Astrocyte (in vitro differentiated cells and primary cell): ENCODE measurements at regions not wholly inside any gene's neighbourhood (a gene's known extent, or its start where the extent isn't known, plus 50 kb on each side); places are given as distances from the start of the nearest gene placed in this dataset.
"Not testable (repeated sequence)": the region's sequence is repeated elsewhere in the genome, so short reads cannot be mapped to it uniquely, and the experiment has no call there.

Experiments used
- DNase-seq: peaks from one replicate; pipeline ENCODE4 v3.0.0-alpha.2; 2010; ENCODE audit warnings: low read depth
- FAIRE-seq: peaks from 2 replicates; lab custom pipeline; 2011; peaks lifted over from hg19 to GRCh38; lab: Jason Lieb, UNC
- H2AFZ ChIP-seq: 2 replicates; pipeline ENCODE4 v1.6.0; 2012; ENCODE audit warnings: low read depth, low read length, inconsistent platforms
- H3K27ac ChIP-seq: 2 replicates; pipeline ENCODE4 v1.5.1; 2011; ENCODE audit warnings: low read depth, low read length, inconsistent platforms
- H3K27me3 ChIP-seq: 2 replicates; pipeline ENCODE4 v1.6.0; 2011; ENCODE audit warnings: low read length, inconsistent platforms; ENCODE audit not compliant: insufficient read depth
- H3K36me3 ChIP-seq: 2 replicates; pipeline ENCODE4 v1.5.1; 2011; ENCODE audit warnings: low read length, inconsistent platforms; ENCODE audit not compliant: insufficient read depth
- H3K4me1 ChIP-seq: 2 replicates; pipeline ENCODE4 v1.5.1; 2011; ENCODE audit warnings: low read length, inconsistent platforms; ENCODE audit not compliant: insufficient read depth
- H3K4me2 ChIP-seq: 2 replicates; pipeline ENCODE4 v1.6.0; 2012; ENCODE audit warnings: low read length, inconsistent platforms
- H3K4me3 ChIP-seq: 2 replicates; pipeline ENCODE4 v1.5.1; 2011; ENCODE audit warnings: low read depth, mild to moderate bottlenecking, low read length, inconsistent platforms; ENCODE audit not compliant: insufficient read depth
- H3K79me2 ChIP-seq: 2 replicates; pipeline ENCODE4 v1.6.0; 2012; ENCODE audit warnings: mild to moderate bottlenecking, low read length, inconsistent platforms; ENCODE audit not compliant: insufficient read depth
- H3K9ac ChIP-seq: 2 replicates; pipeline ENCODE4 v1.6.0; 2012; ENCODE audit warnings: mild to moderate bottlenecking, low read length, inconsistent platforms
- H3K9me3 ChIP-seq: 2 replicates; pipeline ENCODE4 v1.5.1; 2012; ENCODE audit warnings: low read depth, mild to moderate bottlenecking, low read length, inconsistent platforms; ENCODE audit not compliant: insufficient read depth
- H4K20me1 ChIP-seq: 2 replicates; pipeline ENCODE4 v1.6.0; 2012; ENCODE audit warnings: low read length, inconsistent platforms; ENCODE audit not compliant: insufficient read depth
- H3K27ac Mint-ChIP-seq: one replicate; pipeline ENCODE4 v1.8.0; 2021; ENCODE audit warnings: mild to moderate bottlenecking, mixed read lengths; ENCODE audit not compliant: unreplicated experiment
- H3K27me3 Mint-ChIP-seq: one replicate; pipeline ENCODE4 v1.8.0; 2021; ENCODE audit warnings: low read depth, mixed read lengths; ENCODE audit not compliant: unreplicated experiment
- H3K36me3 Mint-ChIP-seq: one replicate; pipeline ENCODE4 v1.8.0; 2021; ENCODE audit warnings: low read depth, mixed read lengths; ENCODE audit not compliant: unreplicated experiment
- H3K4me1 Mint-ChIP-seq: one replicate; pipeline ENCODE4 v1.8.0; 2021; ENCODE audit warnings: low read depth, mixed read lengths; ENCODE audit not compliant: unreplicated experiment
- H3K4me3 Mint-ChIP-seq: one replicate; pipeline ENCODE4 v1.8.0; 2021; ENCODE audit warnings: mild to moderate bottlenecking, moderate library complexity, mixed read lengths; ENCODE audit not compliant: unreplicated experiment
- H3K9me3 Mint-ChIP-seq: one replicate; pipeline ENCODE4 v1.8.0; 2021; ENCODE audit warnings: mild to moderate bottlenecking, mixed read lengths; ENCODE audit not compliant: unreplicated experiment
- CTCF ChIP-seq: IDR thresholded peaks from 2 replicates; pipeline ENCODE4 v1.5.1; 2011; ENCODE audit warnings: low read depth, mild to moderate bottlenecking, inconsistent platforms, low read length, moderate library complexity; ENCODE audit not compliant: insufficient read depth
- EZH2 ChIP-seq: IDR thresholded peaks from 2 replicates; pipeline ENCODE4 v1.6.1; 2012; ENCODE audit warnings: mild to moderate bottlenecking, low read length, inconsistent platforms; ENCODE audit not compliant: insufficient read depth

GRCh38 chrX:7462110-7462509 is 314.2 kb upstream of the PUDP start:
- no peak overlapping the region for H3K4me2 ChIP-seq
- no peaks in the 10 kb centered on the region for H3K36me3 ChIP-seq
- H3K9ac ChIP-seq = no peak overlapping the region
- no peak for DNase-seq
- Mint-ChIP-seq H3K9me3 (no peaks in the 10 kb centered on the region), H3K27me3 (no peaks in the 10 kb centered on the region), H3K4me1 (no peaks in the 10 kb centered on the region), H3K36me3 (no peaks in the 10 kb centered on the region), H3K4me3 (no peak overlapping the region), H3K27ac (no peak overlapping the region)
- no peaks in the 10 kb centered on the region for H3K9me3 ChIP-seq
- H2AFZ ChIP-seq = no peak overlapping the region
- H3K4me3 ChIP-seq = no peak overlapping the region
- H3K79me2 ChIP-seq = no peaks in the 10 kb centered on the region
- FAIRE-seq = peak; percentile 71
- H4K20me1 ChIP-seq = no peaks in the 10 kb centered on the region
- TF ChIP-seq EZH2 (no peak), CTCF (no peak)
- no peaks in the 10 kb centered on the region for H3K27me3 ChIP-seq
- H3K27ac ChIP-seq = no peak overlapping the region
- no peaks in the 10 kb centered on the region for H3K4me1 ChIP-seq

- H3K36me3 ChIP-seq, DNase-seq: not testable (repeated sequence)
- peak; percentile 91 for FAIRE-seq
Observed at GRCh38 chrX:7461051-7461450, 313.1 kb upstream of the PUDP start.

GRCh38 chrX:7447801-7448499 is 300.0 kb upstream of the PUDP start:
- no peak overlapping the region for H3K9ac ChIP-seq
- no peaks in the 10 kb centered on the region for H3K4me1 ChIP-seq
- H3K4me3 Mint-ChIP-seq = no peak overlapping the region
- no peaks in the 10 kb centered on the region for H3K27me3 ChIP-seq
- no peaks in the 10 kb centered on the region for H3K36me3 Mint-ChIP-seq
- TF ChIP-seq EZH2 (no peak), CTCF (no peak)
- H3K9me3 Mint-ChIP-seq = no peaks in the 10 kb centered on the region
- H3K27ac Mint-ChIP-seq = no peak overlapping the region
- peaks cover 4% of the 10 kb centered on the region for H3K4me1 Mint-ChIP-seq
- H3K27ac ChIP-seq = no peak overlapping the region
- no peaks in the 10 kb centered on the region for H3K36me3 ChIP-seq
- no peak overlapping the region for H3K4me2 ChIP-seq
- H2AFZ ChIP-seq = no peak overlapping the region
- FAIRE-seq (peak; percentile 76), DNase-seq (no peak)
- no peaks in the 10 kb centered on the region for H3K9me3 ChIP-seq
- no peaks in the 10 kb centered on the region for H4K20me1 ChIP-seq
- no peaks in the 10 kb centered on the region for H3K79me2 ChIP-seq
- no peak overlapping the region for H3K4me3 ChIP-seq
- H3K27me3 Mint-ChIP-seq = peaks cover 3% of the 10 kb centered on the region

More at GRCh38 chrX:7461051-7461450, 313.1 kb upstream of the PUDP start:
- H3K4me1 Mint-ChIP-seq, H2AFZ ChIP-seq, H3K9me3 Mint-ChIP-seq, H3K4me3 ChIP-seq, H3K27me3 Mint-ChIP-seq, H3K27me3 ChIP-seq, H3K4me3 Mint-ChIP-seq, H3K79me2 ChIP-seq, H3K27ac Mint-ChIP-seq, H3K27ac ChIP-seq, H3K4me1 ChIP-seq, H3K9ac ChIP-seq, H3K36me3 Mint-ChIP-seq, H3K9me3 ChIP-seq, H4K20me1 ChIP-seq, H3K4me2 ChIP-seq: not testable (repeated sequence)
